Bronchial epithelial cell (primary cell): ENCODE measurements at regions not wholly inside any gene's neighbourhood (a gene's known extent, or its start where the extent isn't known, plus 50 kb on each side); places are given as distances from the start of the nearest gene placed in this dataset.

Experiments
- DNase-seq: peaks from one replicate; pipeline ENCODE4 v3.0.0-alpha.2; 2010; ENCODE audit warnings: low read depth
- FAIRE-seq: peaks from 2 replicates; lab custom pipeline; 2011; peaks lifted over from hg19 to GRCh38; lab: Jason Lieb, UNC
- H3K27me3 ChIP-seq: 2 replicates; pipeline ENCODE4 v1.5.1; 2011; ENCODE audit warnings: low read length; ENCODE audit not compliant: control insufficient read depth, insufficient read depth
- H3K36me3 ChIP-seq: 2 replicates; pipeline ENCODE4 v1.5.1; 2011; ENCODE audit warnings: low read length; ENCODE audit not compliant: control insufficient read depth, insufficient read depth
- H3K4me3 ChIP-seq: 2 replicates; pipeline ENCODE4 v1.5.1; 2011; ENCODE audit warnings: mild to moderate bottlenecking, low read depth, low read length, control low read depth
- TF ChIP-seq, protein P1 (sequence below): IDR thresholded peaks from 2 replicates; pipeline ENCODE4 v1.5.1; 2011; ENCODE audit warnings: mild to moderate bottlenecking, moderate library complexity, low read length, control low read depth, inconsistent platforms; ENCODE audit not compliant: insufficient read depth, severe bottlenecking

- Histone ChIP-seq H3K27me3 (no peaks in the 10 kb centered on the region), H3K4me3 (no peak overlapping the region), H3K36me3 (no peaks in the 10 kb centered on the region)
- TF ChIP-seq, protein P1, sequence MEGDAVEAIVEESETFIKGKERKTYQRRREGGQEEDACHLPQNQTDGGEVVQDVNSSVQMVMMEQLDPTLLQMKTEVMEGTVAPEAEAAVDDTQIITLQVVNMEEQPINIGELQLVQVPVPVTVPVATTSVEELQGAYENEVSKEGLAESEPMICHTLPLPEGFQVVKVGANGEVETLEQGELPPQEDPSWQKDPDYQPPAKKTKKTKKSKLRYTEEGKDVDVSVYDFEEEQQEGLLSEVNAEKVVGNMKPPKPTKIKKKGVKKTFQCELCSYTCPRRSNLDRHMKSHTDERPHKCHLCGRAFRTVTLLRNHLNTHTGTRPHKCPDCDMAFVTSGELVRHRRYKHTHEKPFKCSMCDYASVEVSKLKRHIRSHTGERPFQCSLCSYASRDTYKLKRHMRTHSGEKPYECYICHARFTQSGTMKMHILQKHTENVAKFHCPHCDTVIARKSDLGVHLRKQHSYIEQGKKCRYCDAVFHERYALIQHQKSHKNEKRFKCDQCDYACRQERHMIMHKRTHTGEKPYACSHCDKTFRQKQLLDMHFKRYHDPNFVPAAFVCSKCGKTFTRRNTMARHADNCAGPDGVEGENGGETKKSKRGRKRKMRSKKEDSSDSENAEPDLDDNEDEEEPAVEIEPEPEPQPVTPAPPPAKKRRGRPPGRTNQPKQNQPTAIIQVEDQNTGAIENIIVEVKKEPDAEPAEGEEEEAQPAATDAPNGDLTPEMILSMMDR = no peak
- FAIRE-seq (no peak), DNase-seq (no peak)
Measured at GRCh38 chr11:98101329-98101728, 919.4 kb upstream of the CNTN5 start.

GRCh38 chr11:98104249-98104648 lies 916.5 kb upstream of the CNTN5 start:
- Histone ChIP-seq H3K27me3 (no peaks in the 10 kb centered on the region), H3K36me3 (no peaks in the 10 kb centered on the region), H3K4me3 (no peak overlapping the region)
- no peak for FAIRE-seq
- DNase-seq = no peak
- TF ChIP-seq, protein P1 = no peak

GRCh38 chr11:98107736-98108135 lies 913.0 kb upstream of the CNTN5 start:
- Histone ChIP-seq H3K27me3 (no peaks in the 10 kb centered on the region), H3K4me3 (no peak overlapping the region), H3K36me3 (no peaks in the 10 kb centered on the region)
- FAIRE-seq (no peak), DNase-seq (no peak)
- TF ChIP-seq, protein P1 = no peak

DNA sequence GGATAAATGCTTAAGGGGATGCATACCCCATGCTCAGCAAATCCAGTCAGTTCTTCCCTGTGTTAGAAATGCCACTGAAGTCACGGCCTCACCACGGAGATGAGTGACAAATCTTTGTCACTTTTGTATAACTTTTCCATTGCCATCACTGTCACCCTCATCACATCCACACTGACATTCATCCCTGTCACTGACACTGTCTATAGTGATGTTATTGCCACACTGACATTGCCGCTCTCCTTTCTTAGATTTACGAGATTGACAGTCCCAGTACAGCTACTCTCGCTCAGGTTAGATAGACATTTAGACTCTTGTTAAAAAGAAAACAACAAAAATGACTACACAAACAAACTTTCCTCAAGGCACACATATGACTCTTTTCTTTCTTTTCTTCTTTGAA lies 910.7 kb upstream of the CNTN5 start:
- Histone ChIP-seq H3K36me3 (no peaks in the 10 kb centered on the region), H3K27me3 (no peaks in the 10 kb centered on the region), H3K4me3 (no peak overlapping the region)
- FAIRE-seq (no peak), DNase-seq (no peak)
- TF ChIP-seq, protein P1 = no peak

GRCh38 chr11:98115873-98116272 lies 904.9 kb upstream of the CNTN5 start:
- TF ChIP-seq, protein P1 = no peak
- no peaks in the 10 kb centered on the region for H3K36me3 ChIP-seq
- H3K4me3 ChIP-seq = no peak overlapping the region
- no peaks in the 10 kb centered on the region for H3K27me3 ChIP-seq
- DNase-seq = no peak
- no peak for FAIRE-seq

DNA sequence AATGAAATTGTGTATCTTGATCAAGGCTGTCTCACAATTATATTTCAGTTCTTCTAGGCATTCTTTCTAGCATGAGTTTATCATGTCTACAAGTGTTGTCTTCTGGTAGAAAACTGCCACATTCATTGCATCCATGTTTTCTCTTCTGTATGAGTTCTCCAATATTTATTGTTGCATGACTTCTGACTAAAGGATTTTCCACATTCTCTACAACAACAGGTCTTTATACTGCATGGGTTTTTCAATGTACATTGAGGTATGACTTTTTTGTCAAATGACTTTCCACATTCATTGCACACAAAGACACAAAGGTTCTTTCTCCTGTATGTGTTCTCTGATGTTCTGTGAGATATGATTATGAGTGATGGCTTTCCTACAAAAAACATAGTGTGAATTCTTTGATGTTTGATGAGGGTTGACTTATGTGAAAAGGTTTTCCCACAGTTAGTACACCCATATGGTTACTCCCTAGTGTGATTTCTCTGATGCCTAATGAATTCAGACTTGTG lies 890.6 kb upstream of the CNTN5 start:
- Histone ChIP-seq H3K27me3 (no peaks in the 10 kb centered on the region), H3K4me3 (no peak overlapping the region), H3K36me3 (no peaks in the 10 kb centered on the region)
- DNase-seq = no peak
- TF ChIP-seq, protein P1 = no peak
- no peak for FAIRE-seq
